GM13976 (cell line): ENCODE measurements at regions not wholly inside any gene's neighbourhood (a gene's known extent, or its start where the extent isn't known, plus 50 kb on each side); places are given as distances from the start of the nearest gene placed in this dataset.

Experiments
- DNase-seq: peaks from one replicate; pipeline ENCODE4 v3.0.0; 2012; ENCODE audit warnings: low spot score
- in situ Hi-C: fragments of 300-500 bp; cut with MboI; formaldehyde crosslinking; loops from one replicate; pipeline ENCODE4 v1.12.0; 2022; ENCODE audit warnings: low sequenced_read_pairs, mixed read lengths, inconsistent platforms; ENCODE audit not compliant: unreplicated experiment
- TF ChIP-seq, protein P1 (sequence below): IDR thresholded peaks from 2 replicates; pipeline ENCODE4 v1.5.1; 2012; ENCODE audit warnings: borderline replicate concordance, mild to moderate bottlenecking; ENCODE audit not compliant: insufficient read depth; ENCODE audit errors: extremely low read depth, missing control alignments, control extremely low read depth

DNA sequence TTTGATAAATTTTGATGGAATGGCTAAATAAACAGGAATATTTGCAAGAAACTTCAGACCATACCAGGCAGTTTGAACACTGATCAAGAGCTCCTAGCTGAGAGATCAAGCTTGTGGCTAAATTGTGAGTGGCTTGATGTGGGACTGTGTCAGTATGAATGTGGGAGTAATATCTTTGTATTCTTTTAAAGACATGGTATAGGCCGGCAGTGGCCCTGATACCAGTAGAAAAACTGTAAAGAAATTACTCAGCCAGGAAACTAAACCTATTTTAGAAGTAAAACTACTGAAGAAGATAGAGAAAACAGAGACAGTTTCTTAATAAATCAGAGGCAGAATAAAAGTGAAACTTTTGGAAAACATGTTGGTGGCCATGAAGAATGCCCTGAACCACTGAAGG lies 608.4 kb upstream of the SYNCRIP start:
- no peak for DNase-seq
- TF ChIP-seq, protein P1, sequence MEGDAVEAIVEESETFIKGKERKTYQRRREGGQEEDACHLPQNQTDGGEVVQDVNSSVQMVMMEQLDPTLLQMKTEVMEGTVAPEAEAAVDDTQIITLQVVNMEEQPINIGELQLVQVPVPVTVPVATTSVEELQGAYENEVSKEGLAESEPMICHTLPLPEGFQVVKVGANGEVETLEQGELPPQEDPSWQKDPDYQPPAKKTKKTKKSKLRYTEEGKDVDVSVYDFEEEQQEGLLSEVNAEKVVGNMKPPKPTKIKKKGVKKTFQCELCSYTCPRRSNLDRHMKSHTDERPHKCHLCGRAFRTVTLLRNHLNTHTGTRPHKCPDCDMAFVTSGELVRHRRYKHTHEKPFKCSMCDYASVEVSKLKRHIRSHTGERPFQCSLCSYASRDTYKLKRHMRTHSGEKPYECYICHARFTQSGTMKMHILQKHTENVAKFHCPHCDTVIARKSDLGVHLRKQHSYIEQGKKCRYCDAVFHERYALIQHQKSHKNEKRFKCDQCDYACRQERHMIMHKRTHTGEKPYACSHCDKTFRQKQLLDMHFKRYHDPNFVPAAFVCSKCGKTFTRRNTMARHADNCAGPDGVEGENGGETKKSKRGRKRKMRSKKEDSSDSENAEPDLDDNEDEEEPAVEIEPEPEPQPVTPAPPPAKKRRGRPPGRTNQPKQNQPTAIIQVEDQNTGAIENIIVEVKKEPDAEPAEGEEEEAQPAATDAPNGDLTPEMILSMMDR = no peak
- in situ Hi-C loops = no loop called here

GRCh38 chr6:86217906-86218305 lies 575.2 kb upstream of the SYNCRIP start:
- DNase-seq = no peak
- in situ Hi-C loops = no loop called here
- TF ChIP-seq, protein P1 = no peak

GRCh38 chr6:86215323-86215722 lies 572.6 kb upstream of the SYNCRIP start:
- TF ChIP-seq, protein P1 = no peak
- in situ Hi-C loops = no loop called here
- DNase-seq = no peak

- DNase-seq = no peak
- TF ChIP-seq, protein P1 = no peak
- in situ Hi-C loops = no loop called here
Observed at GRCh38 chr6:86205980-86206379, 563.3 kb upstream of the SYNCRIP start.

- DNase-seq = no peak
- TF ChIP-seq, protein P1 = no peak
- in situ Hi-C loops = no loop called here
Observed at GRCh38 chr6:86203044-86203443, 560.4 kb upstream of the SYNCRIP start.

DNA sequence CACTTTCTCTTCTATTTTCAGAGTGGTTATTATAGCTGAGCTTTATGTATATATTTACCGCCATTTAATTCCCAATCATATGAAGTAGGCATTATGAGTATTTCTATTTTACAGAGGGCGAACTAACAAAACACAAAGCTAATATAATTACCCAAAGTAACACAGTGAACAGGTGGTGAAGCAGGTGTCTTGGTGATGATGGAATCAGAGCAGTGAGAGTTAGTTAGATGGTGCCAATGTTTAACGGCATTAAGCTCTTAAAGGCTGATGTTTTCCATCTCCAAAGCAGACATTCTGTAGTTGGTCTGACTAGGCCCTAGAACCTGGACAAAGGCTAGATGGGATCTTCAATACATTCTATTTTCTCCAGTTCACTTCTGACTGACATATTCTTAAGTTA lies 551.1 kb upstream of the SYNCRIP start:
- no peak for DNase-seq
- in situ Hi-C loops = loop anchor here (25.0 kb wide), 1 partner anchor 282 kb away; no protein-coding TSS in a partner anchor
- TF ChIP-seq, protein P1 = no peak

DNA sequence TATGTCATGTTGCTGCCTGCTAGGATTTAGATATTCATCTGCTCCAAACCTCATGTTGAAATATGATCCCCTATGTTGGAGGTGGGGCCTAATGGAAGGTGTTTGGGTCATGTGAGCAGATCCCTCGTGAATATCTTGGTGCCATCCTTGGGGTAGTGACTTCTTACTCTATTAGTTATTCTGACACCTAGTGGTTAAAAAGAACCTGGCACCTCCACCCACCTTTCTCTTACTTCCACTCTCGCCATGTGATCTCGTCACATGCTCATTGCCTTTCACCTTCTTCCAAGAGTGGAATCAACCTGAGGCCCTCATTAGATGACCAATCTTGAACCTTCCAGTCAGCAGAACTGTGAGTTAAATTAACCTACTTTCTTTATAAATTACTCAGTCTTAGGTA lies 549.4 kb upstream of the SYNCRIP start:
- TF ChIP-seq, protein P1 = no peak
- in situ Hi-C loops = loop anchor here (25.0 kb wide), 1 partner anchor 280 kb away; no protein-coding TSS in a partner anchor
- DNase-seq = no peak
